Adrenal gland (tissue), 5 donors: ENCODE measurements at regions not wholly inside any gene's neighbourhood (a gene's known extent, or its start where the extent isn't known, plus 50 kb on each side); places are given as distances from the start of the nearest gene placed in this dataset.

Experiments
- POLR2A ChIP-seq, 2 donors: fragments of 450-650 bp; IDR thresholded peaks; one replicate each; pipeline ENCODE4 v1.6.1; 2017; ENCODE audit warnings: antibody characterized with exemption in 2 of 2, mild to moderate bottlenecking in 2 of 2, moderate library complexity in 1 of 2
- TF ChIP-seq, protein P1 (sequence below), 6 experiments: fragments of 450-650 bp in 4 of 6; fragments of 200-600 bp in 2 of 6; sonication (generic) in 1 of 6; IDR thresholded peaks; 1 replicate in 5 of 6; 2 replicates in 1 of 6; pipeline versions ENCODE4 v1.5.1 to v1.8.0; 2016 to 2021; ENCODE audit warnings: antibody characterized with exemption in 6 of 6, mild to moderate bottlenecking in 2 of 6, moderate library complexity in 1 of 6
- donor health status: DM: no; HTN: no; CAD: no.

- TF ChIP-seq, protein P1, sequence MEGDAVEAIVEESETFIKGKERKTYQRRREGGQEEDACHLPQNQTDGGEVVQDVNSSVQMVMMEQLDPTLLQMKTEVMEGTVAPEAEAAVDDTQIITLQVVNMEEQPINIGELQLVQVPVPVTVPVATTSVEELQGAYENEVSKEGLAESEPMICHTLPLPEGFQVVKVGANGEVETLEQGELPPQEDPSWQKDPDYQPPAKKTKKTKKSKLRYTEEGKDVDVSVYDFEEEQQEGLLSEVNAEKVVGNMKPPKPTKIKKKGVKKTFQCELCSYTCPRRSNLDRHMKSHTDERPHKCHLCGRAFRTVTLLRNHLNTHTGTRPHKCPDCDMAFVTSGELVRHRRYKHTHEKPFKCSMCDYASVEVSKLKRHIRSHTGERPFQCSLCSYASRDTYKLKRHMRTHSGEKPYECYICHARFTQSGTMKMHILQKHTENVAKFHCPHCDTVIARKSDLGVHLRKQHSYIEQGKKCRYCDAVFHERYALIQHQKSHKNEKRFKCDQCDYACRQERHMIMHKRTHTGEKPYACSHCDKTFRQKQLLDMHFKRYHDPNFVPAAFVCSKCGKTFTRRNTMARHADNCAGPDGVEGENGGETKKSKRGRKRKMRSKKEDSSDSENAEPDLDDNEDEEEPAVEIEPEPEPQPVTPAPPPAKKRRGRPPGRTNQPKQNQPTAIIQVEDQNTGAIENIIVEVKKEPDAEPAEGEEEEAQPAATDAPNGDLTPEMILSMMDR (IDR thresholded peaks at IDR 0.05) = no peak
- TF ChIP-seq POLR2A (IDR thresholded peaks at IDR 0.05) = no peak
These were observed 972.5 kb upstream of the CELF2 start for GRCh38 chr10:10044922-10045764.
